GM19023 (cell line): ENCODE measurements at regions not wholly inside any gene's neighbourhood (a gene's known extent, or its start where the extent isn't known, plus 50 kb on each side); places are given as distances from the start of the nearest gene placed in this dataset.
"Not testable (repeated sequence)": the region's sequence is repeated elsewhere in the genome, so short reads cannot be mapped to it uniquely, and the experiment has no call there.

Experiments
- ATAC-seq: cut with Tn5 transposase; IDR thresholded peaks from one replicate; pipeline ENCODE4 v1.9.1; 2021; ENCODE audit warnings: mild to moderate bottlenecking, moderate library complexity; ENCODE audit not compliant: unreplicated experiment

GRCh38 chr17:15858082-15858481 lies 86.8 kb upstream of the ADORA2B start:
- not testable (repeated sequence) for ATAC-seq

DNA sequence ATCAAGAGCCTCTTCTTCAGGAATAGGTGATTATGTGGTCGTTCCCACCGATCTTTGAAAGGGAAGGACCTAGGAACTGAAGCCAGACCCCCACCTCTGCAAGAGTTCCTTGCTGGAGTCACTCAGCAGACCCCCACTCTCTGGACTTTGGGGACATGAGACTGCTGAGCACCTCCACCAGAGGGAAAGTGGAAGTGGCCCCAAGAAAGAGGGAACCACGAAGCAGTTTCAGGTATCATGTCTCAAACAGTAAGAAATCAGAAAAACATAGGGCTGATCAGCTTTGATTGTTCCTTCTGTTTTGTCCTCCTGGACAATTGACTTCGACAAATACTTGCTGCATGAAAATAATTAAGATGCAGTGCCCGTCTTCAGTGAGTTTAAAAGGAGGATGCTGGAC lies 84.2 kb upstream of the ADORA2B start:
- ATAC-seq = not testable (repeated sequence)

- not testable (repeated sequence) for ATAC-seq
Observed at GRCh38 chr17:15864061-15864460, 80.9 kb upstream of the ADORA2B start.

GRCh38 chr17:15864472-15864871 lies 80.5 kb upstream of the ADORA2B start:
- not testable (repeated sequence) for ATAC-seq

DNA sequence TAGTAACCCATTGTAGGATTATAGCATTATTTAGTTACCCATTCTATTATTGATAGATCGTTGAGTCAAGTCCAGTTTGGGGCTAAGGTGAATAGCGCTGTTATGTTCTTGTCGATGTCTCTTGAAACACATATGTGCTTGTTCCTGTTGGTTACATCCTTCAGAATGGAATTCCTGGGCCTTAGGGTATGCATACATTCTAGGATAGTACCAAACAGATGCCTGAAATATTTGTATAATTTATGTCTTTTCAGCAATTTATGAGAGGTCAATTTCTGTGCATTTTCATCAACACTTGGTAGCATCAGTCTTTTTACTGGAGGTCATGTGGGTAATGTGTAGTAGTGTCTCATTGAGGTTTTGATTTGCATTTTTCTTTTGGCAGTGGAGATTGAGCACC lies 78.9 kb upstream of the ADORA2B start:
- not testable (repeated sequence) for ATAC-seq

DNA sequence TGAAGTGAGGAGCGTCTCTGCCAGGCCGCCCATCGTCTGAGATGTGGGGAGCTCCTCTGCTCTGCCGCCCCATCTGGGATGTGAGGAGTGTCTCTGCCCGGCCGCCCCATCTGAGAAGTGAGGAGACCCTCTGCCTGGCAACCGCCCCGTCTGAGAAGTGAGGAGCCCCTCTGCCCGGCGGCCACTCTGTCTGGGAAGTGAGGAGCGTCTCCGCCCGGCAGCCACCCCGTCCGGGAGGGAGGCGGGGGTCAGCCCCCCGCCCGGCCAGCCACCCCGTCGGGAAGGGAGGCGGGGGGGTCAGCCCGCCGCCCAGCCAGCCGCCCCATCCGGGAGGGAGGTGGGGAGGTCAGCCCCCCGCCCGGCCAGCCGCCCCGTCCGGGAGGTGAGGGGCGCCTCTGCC lies 77.6 kb upstream of the ADORA2B start:
- ATAC-seq = not testable (repeated sequence)

GRCh38 chr17:15869868-15870267 lies 75.1 kb upstream of the ADORA2B start:
- ATAC-seq = not testable (repeated sequence)

GRCh38 chr17:15872677-15873076 lies 72.3 kb upstream of the ADORA2B start:
- not testable (repeated sequence) for ATAC-seq

- not testable (repeated sequence) for ATAC-seq
Observed at GRCh38 chr17:15877882-15878500, 66.9 kb upstream of the ADORA2B start.

DNA sequence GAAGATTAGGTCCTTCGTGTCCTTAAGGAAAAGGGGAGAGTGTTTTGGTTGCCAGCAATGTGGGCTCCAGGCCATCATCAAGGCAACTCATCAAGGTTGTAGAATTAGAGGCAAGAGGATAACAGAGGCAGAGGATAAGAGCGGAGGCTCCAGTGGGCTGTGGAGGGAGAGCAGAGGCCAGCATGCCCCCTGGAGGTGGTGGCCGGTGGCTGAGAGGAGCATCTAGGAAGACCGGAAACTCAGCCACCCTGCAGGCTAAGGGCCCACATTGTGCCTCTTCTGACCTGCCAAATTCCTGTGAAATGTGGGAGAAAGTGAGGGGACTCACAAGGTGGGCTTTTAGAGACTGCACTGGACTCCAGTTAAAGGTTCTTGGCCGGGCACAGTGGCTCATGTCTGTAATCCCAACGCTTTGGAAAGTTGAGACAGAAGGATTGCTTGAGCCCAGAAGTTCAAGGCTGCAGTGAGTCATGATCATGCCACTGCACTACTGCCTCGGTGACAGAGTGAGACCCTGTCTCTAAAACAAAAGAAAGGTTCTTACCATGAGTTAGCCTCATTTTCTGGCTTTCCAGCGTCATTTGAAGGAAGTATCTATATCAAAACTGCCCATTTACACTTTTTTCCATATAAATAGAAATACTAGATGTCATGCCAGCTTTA lies 62.7 kb upstream of the ADORA2B start:
- no peak for ATAC-seq

GRCh38 chr17:15882777-15883176 lies 62.2 kb upstream of the ADORA2B start:
- no peak for ATAC-seq

DNA sequence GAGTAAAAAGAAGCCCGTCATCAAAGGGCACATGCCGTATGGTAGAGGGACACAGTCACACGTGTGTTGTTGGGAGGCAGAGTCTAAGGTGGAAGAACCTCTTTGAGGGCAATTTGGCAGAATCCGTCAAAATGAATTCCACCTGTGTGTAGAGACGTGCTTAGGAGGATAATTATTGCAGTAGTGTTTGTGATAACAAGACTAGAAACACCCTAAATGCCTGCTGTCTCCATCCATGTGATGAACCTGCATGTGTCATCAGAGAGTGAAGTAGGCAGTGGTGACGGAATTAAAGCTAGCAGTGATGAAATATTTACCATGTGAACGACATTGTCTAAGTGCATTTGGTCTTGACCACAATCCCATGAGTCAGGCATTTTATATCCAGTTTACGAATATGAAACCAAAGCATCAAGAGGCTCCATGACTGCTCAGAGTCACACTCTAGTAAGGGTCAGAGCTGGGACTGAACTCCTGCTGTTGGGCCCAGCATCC lies 61.3 kb upstream of the ADORA2B start:
- no peak for ATAC-seq

DNA sequence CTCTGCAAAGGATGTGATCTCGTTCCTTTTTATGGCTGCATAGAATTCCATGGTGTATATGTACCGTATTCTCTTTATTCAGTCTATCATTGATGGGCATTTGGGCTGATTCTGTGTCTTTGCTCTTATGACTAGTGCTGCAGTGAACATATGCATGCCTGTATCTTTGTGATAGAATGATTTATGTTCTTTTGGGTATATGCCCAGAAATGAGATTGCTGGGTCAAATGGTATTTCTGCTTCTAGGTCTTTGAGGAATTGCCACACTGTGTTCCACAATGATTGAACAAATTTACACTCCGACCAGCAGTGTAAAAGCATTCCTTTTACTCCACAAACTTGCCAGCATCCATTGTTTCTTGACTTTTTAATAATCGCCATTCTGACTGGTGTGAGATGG lies 60.2 kb upstream of the ADORA2B start:
- ATAC-seq = no peak

GRCh38 chr17:15885770-15886169 lies 59.2 kb upstream of the ADORA2B start:
- no peak for ATAC-seq

- no peak for ATAC-seq
Observed at GRCh38 chr17:15886221-15886620, 58.7 kb upstream of the ADORA2B start.

DNA sequence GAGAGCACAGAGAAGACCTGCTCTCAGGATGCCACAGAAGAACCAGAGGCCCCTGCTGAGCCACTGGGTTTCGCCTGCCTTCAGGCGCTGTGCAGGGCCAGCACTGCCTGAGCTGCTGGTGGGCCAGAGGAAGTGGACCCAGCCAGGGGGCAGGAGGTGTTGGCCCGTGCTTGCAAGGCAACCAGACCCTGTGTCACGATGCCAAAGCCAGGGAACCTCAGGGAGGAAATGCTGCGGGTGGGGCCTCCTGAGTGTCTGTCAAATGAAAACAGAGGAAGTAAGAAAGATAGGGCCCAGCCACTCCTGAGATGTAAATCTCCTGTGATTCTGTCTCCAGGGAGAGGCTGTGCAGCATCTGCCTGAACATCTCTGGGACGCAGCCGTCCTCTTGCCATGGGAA lies 58.1 kb upstream of the ADORA2B start:
- no peak for ATAC-seq

DNA sequence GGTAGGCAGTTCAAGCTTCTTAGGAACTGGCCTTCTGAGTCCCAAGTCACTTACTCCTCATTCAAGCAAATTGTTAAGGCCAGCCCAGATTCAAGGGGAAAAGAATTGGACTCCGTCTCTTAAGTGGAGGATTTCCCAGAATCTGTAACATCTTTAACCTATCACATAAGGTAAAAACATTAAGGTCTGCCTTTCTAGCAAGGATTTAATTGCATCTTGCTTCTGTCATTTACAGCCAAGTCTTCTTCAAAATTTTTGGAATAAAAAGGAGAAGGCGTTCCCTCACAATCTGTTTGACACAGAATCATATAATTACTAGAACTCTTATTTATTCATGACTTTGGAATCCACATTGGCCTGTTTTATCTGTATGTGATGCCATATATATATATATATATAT lies 56.5 kb upstream of the ADORA2B start:
- no peak for ATAC-seq

- no peak for ATAC-seq
Observed at GRCh38 chr17:15890279-15890892, 54.5 kb upstream of the ADORA2B start.

GRCh38 chr17:15891318-15891717 lies 53.6 kb upstream of the ADORA2B start:
- ATAC-seq = no peak

GRCh38 chr17:15892244-15892643 lies 52.7 kb upstream of the ADORA2B start:
- no peak for ATAC-seq

GRCh38 chr17:15892731-15893657 lies 51.9 kb upstream of the ADORA2B start:
- no peak for ATAC-seq
